Heart left ventricle (tissue), 16 donors: ENCODE measurements at regions not wholly inside any gene's neighbourhood (a gene's known extent, or its start where the extent isn't known, plus 50 kb on each side); places are given as distances from the start of the nearest gene placed in this dataset.
"Not testable (repeated sequence)": the region's sequence is repeated elsewhere in the genome, so short reads cannot be mapped to it uniquely, and the experiment has no call there.

Source experiments
- ATAC-seq, 4 donors: fragments of 200-7000 bp; cut with Tn5 transposase; one replicate each; pipeline ENCODE4 v1.9.1; 2020 to 2022; ENCODE audit warnings: moderate library complexity in 4 of 4, mild to moderate bottlenecking in 3 of 4, moderate number of reproducible peaks in 1 of 4
- DNase-seq, 5 donors: peaks; one replicate each; pipeline ENCODE4 v3.0.0-alpha.2; 2020
- H3K27ac ChIP-seq, 12 donors: fragments of 200-600 bp; sonication (generic) in 4 of 12; one replicate each; pipeline versions ENCODE4 v1.5.0 to v1.8.0; 2016 to 2022; ENCODE audit warnings: mild to moderate bottlenecking in 2 of 12
- H3K27me3 ChIP-seq, 9 donors: fragments of 200-600 bp; sonication (generic) in 2 of 9; one replicate each; pipeline versions ENCODE4 v1.5.1 to v1.8.0; 2016 to 2022; ENCODE audit warnings: mild to moderate bottlenecking in 3 of 9
- H3K36me3 ChIP-seq, 9 donors: fragments of 200-600 bp; sonication (generic) in 2 of 9; one replicate each; pipeline versions ENCODE4 v1.5.0 to v1.8.0; 2018 to 2022; ENCODE audit warnings: mild to moderate bottlenecking in 2 of 9
- H3K4me1 ChIP-seq, 12 donors: fragments of 200-600 bp; sonication (generic) in 4 of 12; one replicate each; pipeline versions ENCODE4 v1.5.0 to v1.8.0; 2016 to 2022; ENCODE audit warnings: mild to moderate bottlenecking in 3 of 12
- H3K4me3 ChIP-seq, 12 donors: fragments of 200-600 bp; sonication (generic) in 4 of 12; one replicate each; pipeline versions ENCODE4 v1.5.0 to v1.8.0; 2017 to 2022; ENCODE audit warnings: mild to moderate bottlenecking in 9 of 12, moderate library complexity in 4 of 12
- H3K9me3 ChIP-seq, 12 donors: fragments of 200-600 bp; sonication (generic) in 4 of 12; one replicate each; pipeline versions ENCODE4 v1.5.0 to v1.8.0; 2016 to 2022; ENCODE audit warnings: mild to moderate bottlenecking in 1 of 12
- CTCF ChIP-seq, 12 donors: fragments of 200-600 bp; sonication (generic) in 4 of 12; IDR thresholded peaks; one replicate each; pipeline versions ENCODE4 v1.5.0 to v1.8.0; 2018 to 2022; ENCODE audit warnings: antibody characterized with exemption in 12 of 12, mild to moderate bottlenecking in 5 of 12
- POLR2A ChIP-seq, 2 donors: fragments of 450-650 bp; IDR thresholded peaks; one replicate each; pipeline ENCODE4 v1.6.1; 2017; ENCODE audit warnings: antibody characterized with exemption in 2 of 2, mild to moderate bottlenecking in 2 of 2, moderate library complexity in 2 of 2
- WGBS, 4 donors: extraction: QIAGEN DNeasy Blood & Tissue Kit in 2 of 4; methylation state at CpG; one replicate each; pipeline versions ENCODE4 v1.1.5 to v1.1.7; 2013 to 2018; 5-methylcytosine and 5-hydroxymethylcytosine counted together
- intact Hi-C, 10 donors: fragments of 100-400 bp; cut with DNase I; formaldehyde crosslinking; loops; one replicate each; pipeline versions ENCODE4 v1.11.1 to v1.14.2; 2022
- donor health status: ischemic (EF 13 %, LVEDD 7.1; RV severe dilation, severe dysfunction).
- donor health status: healthy with polysubstance abuse.
- donor health status: DM: no; HTN: yes; CAD: no.
- donor health status: DM: no; HTN: no; CAD: no.
- donor health status: ischemic (EF 25% LVEDD 6.9; RV normal size, moderate dysfunction).
- donor health status: ischemic (EF 25% LVEDD 5.7; RV mildly dilated, moderate dysfunction).
- donor health status: healthy.
- donor health status: DM: yes; HTN: yes; CAD: no.
- donor health status: ischemic (EF 35%, LVEDD 5.7; RV mildly dilated, moderate dysfunction).
- donor health status: nonischemic (EF 11% LVEDD 7.7; RV severe dilation, severe dysfunction).
- donor health status: DM: yes; HTN: yes; CAD: no.
- donor health status: PGD.
- donor health status: ischemic (EF 29% LVEDD 5.4; RV normal size, mild dysfunction).
- donor health status: nonischemic (EF 23%, LVEDD 6.1; RV moderate dilation, normal function).

DNA sequence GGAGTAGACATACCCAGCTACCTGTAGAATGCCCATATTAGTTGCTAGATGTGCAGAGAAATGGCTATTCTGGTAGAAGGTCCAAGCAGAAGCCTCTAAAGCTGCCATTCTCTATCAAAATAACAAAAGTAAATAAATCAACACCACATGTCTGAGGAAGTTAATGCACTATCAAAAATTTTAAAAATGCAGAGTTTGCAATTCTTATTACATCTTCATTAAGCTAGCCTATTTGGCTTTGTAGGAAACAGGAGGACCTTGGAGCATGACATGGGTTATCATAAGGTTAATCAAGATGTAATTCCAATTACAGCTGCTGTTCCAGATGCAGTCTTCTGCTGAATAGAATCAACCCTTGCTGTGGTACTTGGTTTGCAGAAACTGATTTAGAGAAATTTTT is 188.4 kb downstream of the TBX18 start:
- no peak for TF ChIP-seq POLR2A (IDR thresholded peaks at IDR 0.05)
- TF ChIP-seq CTCF (IDR thresholded peaks at IDR 0.05) = no peak
- H3K4me3 ChIP-seq = no peak overlapping the region
- H3K36me3 ChIP-seq = no peaks in the 10 kb centered on the region
- ATAC-seq (no peak), DNase-seq (no peak)
- no peaks in the 10 kb centered on the region for H3K27me3 ChIP-seq
- intact Hi-C loops = no loop called here
- H3K4me1 ChIP-seq = no peaks in the 10 kb centered on the region
- no peak overlapping the region for H3K27ac ChIP-seq
- peaks cover 0 to 3% (median 0%) of the 10 kb centered on the region in 12 donors for H3K9me3 ChIP-seq

GRCh38 chr6:84575264-84575663 is 189.1 kb downstream of the TBX18 start:
- 49 to 68% (median 51%) methylated on average over 1 of the region's 1 CpG for WGBS, 4 donors
- Histone ChIP-seq H3K4me3 (no peak overlapping the region), H3K36me3 (no peaks in the 10 kb centered on the region), H3K9me3 (peaks cover 0 to 3% (median 0%) of the 10 kb centered on the region in 12 donors), H3K27me3 (no peaks in the 10 kb centered on the region), H3K4me1 (no peaks in the 10 kb centered on the region), H3K27ac (no peak overlapping the region)
- DNase-seq (no peak), ATAC-seq (no peak)
- TF ChIP-seq CTCF (IDR thresholded peaks at IDR 0.05) (no peak), POLR2A (IDR thresholded peaks at IDR 0.05) (no peak)
- intact Hi-C loops = no loop called here

DNA sequence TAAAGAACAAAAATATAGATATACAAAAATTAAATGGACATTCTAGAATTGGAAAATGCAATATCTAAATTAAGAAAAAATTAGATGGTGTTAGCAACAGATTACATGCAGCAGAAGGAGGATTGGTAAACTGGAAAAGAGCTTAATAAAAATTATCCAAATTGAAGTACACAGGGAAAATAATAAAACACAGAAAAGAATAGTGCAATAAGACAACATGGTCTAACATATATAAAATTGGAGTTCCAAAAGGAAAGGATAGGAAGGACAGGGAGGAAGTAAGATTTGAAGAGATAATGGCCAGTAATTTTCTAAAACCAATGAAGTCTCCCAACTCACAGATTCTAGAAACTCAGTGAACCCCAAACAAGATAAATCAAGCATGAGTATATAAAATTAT is 194.5 kb downstream of the TBX18 start:
- H3K4me1 ChIP-seq = no peaks in the 10 kb centered on the region
- no peak for DNase-seq
- ATAC-seq = no peak
- no peaks in the 10 kb centered on the region for H3K27me3 ChIP-seq
- no peak overlapping the region for H3K27ac ChIP-seq
- H3K36me3 ChIP-seq = no peaks in the 10 kb centered on the region
- intact Hi-C loops = no loop called here
- no peak overlapping the region for H3K4me3 ChIP-seq
- H3K9me3 ChIP-seq = peaks cover 0 to 12% (median 0%) of the 10 kb centered on the region in 12 donors
- no peak for TF ChIP-seq POLR2A (IDR thresholded peaks at IDR 0.05)
- TF ChIP-seq CTCF (IDR thresholded peaks at IDR 0.05) = no peak

DNA sequence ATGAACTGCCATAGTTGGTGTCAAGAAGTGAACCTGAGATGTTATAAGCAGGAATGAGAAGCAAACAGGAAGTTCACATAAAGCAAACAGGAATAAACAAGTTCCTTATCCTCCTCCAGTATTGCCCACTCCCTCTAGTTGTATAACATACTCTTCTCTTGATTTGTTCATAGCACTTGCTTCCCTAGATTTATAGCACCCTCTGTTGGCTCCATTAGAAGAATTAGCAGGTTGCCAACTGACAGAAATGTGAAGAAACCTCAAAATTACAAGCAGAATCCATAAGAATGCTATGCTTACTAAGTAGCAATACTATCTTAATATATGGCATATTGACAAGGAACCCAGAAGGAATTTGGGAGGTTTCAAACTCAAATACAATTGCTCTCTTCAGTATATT is 195.4 kb downstream of the TBX18 start:
- Histone ChIP-seq H3K4me1 (no peaks in the 10 kb centered on the region), H3K9me3 (peaks cover 0 to 12% (median 0%) of the 10 kb centered on the region in 12 donors), H3K27ac (no peak overlapping the region), H3K4me3 (no peak overlapping the region), H3K36me3 (no peaks in the 10 kb centered on the region), H3K27me3 (no peaks in the 10 kb centered on the region)
- no peak for ATAC-seq
- TF ChIP-seq POLR2A (IDR thresholded peaks at IDR 0.05) (no peak), CTCF (IDR thresholded peaks at IDR 0.05) (peak in 2 of 12 donors; percentile 16 to 19)
- intact Hi-C loops = no loop called here
- DNase-seq = no peak

- H3K36me3 ChIP-seq, H3K4me3 ChIP-seq, ATAC-seq, DNase-seq, H3K4me1 ChIP-seq, H3K27me3 ChIP-seq, intact Hi-C loops, H3K27ac ChIP-seq: not testable (repeated sequence)
- peaks cover 0 to 13% (median 0%) of the 10 kb centered on the region in 12 donors for H3K9me3 ChIP-seq
- WGBS, 4 donors = 89 to 96% (median 93%) methylated on average over 6 of the region's 6 CpGs
Measured at GRCh38 chr6:84565718-84566117, 198.7 kb downstream of the TBX18 start.
